Psoas muscle (tissue), 7 donors: ENCODE measurements at regions not wholly inside any gene's neighbourhood (a gene's known extent, or its start where the extent isn't known, plus 50 kb on each side); places are given as distances from the start of the nearest gene placed in this dataset.
"Not testable (repeated sequence)": the region's sequence is repeated elsewhere in the genome, so short reads cannot be mapped to it uniquely, and the experiment has no call there.

Experiments used
- ATAC-seq, 4 donors: fragments of 200-7000 bp; cut with Tn5 transposase; one replicate each; pipeline ENCODE4 v1.9.1; 2020; ENCODE audit warnings: moderate library complexity in 3 of 4, mild to moderate bottlenecking in 2 of 4
- DNase-seq, 2 donors: peaks; one replicate each; pipeline ENCODE4 v3.0.0-alpha.2; 2020
- H3K27ac ChIP-seq: fragments of 200-600 bp; one replicate; pipeline ENCODE4 v1.8.0; 2022
- H3K27me3 ChIP-seq, 3 donors: fragments of 200-600 bp in 1 of 3; one replicate each; pipeline versions ENCODE4 v1.6.1 to v1.8.0; 2013 to 2022; ENCODE audit warnings: low read length in 2 of 3, mild to moderate bottlenecking in 2 of 3, moderate library complexity in 1 of 3; ENCODE audit not compliant: insufficient read depth in 3 of 3
- H3K36me3 ChIP-seq, 2 donors: fragments of 200-600 bp in 1 of 2; one replicate each; pipeline versions ENCODE4 v1.6.1 to v1.8.0; 2013 to 2022; ENCODE audit warnings: low read depth in 1 of 2, mild to moderate bottlenecking in 1 of 2, moderate library complexity in 1 of 2; ENCODE audit not compliant: insufficient read depth in 1 of 2
- H3K4me1 ChIP-seq: fragments of 200-600 bp; one replicate; pipeline ENCODE4 v1.8.0; 2022
- H3K4me3 ChIP-seq: fragments of 200-600 bp; one replicate; pipeline ENCODE4 v1.8.0; 2022; ENCODE audit warnings: mild to moderate bottlenecking
- H3K9me3 ChIP-seq: fragments of 200-600 bp; one replicate; pipeline ENCODE4 v1.8.0; 2022
- CTCF ChIP-seq: fragments of 200-600 bp; IDR thresholded peaks from one replicate; pipeline ENCODE4 v1.8.0; 2022; ENCODE audit warnings: antibody characterized with exemption
- WGBS, 3 donors: extraction: QIAGEN DNeasy Blood & Tissue Kit; methylation state at CpG; one replicate each; pipeline versions ENCODE4 v1.1.6 to v1.1.7; 2013; 5-methylcytosine and 5-hydroxymethylcytosine counted together
- intact Hi-C, 2 donors: fragments of 100-400 bp; cut with DNase I; formaldehyde crosslinking; loops; one replicate each; pipeline versions ENCODE4 v1.11.0 to v1.14.2; 2022
- donor health status: healthy with polysubstance abuse.
- donor health status: DM: no; HTN: no; CAD: no; lungs with moderate emphysema.
- donor health status: Bipolar disorder and iron deficiency.
- donor health status: healthy.
- donor health status: DM: yes; HTN: yes; CAD: no.
- donor health status: DM: no; HTN: no; CAD: no.
- donor health status: DM: yes; HTN: yes; CAD: no.

GRCh38 chr3:39644176-39644575 is 165.2 kb upstream of the MYRIP start:
- Histone ChIP-seq H3K36me3 (no peaks in the 10 kb centered on the region), H3K27me3 (no peaks in the 10 kb centered on the region), H3K9me3 (no peaks in the 10 kb centered on the region), H3K4me1 (no peaks in the 10 kb centered on the region), H3K4me3 (no peak overlapping the region), H3K27ac (no peak overlapping the region)
- intact Hi-C loops, result no loop called here
- no peak for TF ChIP-seq CTCF
- 68 to 74% (median 69%) methylated on average over 4 of the region's 4 CpGs for WGBS, 3 donors
- no peak for DNase-seq
- no peak for ATAC-seq

- ATAC-seq, intact Hi-C loops, H3K36me3 ChIP-seq, H3K4me1 ChIP-seq, H3K27ac ChIP-seq, H3K27me3 ChIP-seq, H3K4me3 ChIP-seq, DNase-seq, H3K9me3 ChIP-seq: not testable (repeated sequence)
- 91 to 97% (median 93%) methylated on average over 17 to 19 of the region's 19 CpGs for WGBS, 3 donors
Observed at GRCh38 chr3:39651256-39651655, 158.2 kb upstream of the MYRIP start.

GRCh38 chr3:39651993-39652739 is 157.2 kb upstream of the MYRIP start:
- intact Hi-C loops, result no loop called here
- no peak for TF ChIP-seq CTCF
- Histone ChIP-seq H3K4me1 (no peaks in the 10 kb centered on the region), H3K4me3 (no peak overlapping the region), H3K36me3 (no peaks in the 10 kb centered on the region), H3K27me3 (no peaks in the 10 kb centered on the region), H3K9me3 (no peaks in the 10 kb centered on the region), H3K27ac (no peak overlapping the region)
- no peak for ATAC-seq
- no peak for DNase-seq
- WGBS, 3 donors, result 87 to 89% (median 89%) methylated on average over 4 of the region's 4 CpGs

- H3K4me3 ChIP-seq, H3K9me3 ChIP-seq, DNase-seq, intact Hi-C loops, ATAC-seq, H3K4me1 ChIP-seq, H3K27me3 ChIP-seq, H3K27ac ChIP-seq, H3K36me3 ChIP-seq: not testable (repeated sequence)
- WGBS, 3 donors, result 90 to 94% (median 92%) methylated on average over 22 to 26 of the region's 26 CpGs
Observed at GRCh38 chr3:39655718-39656117, 153.7 kb upstream of the MYRIP start.

- no peak overlapping the region for H3K27ac ChIP-seq
- H3K9me3 ChIP-seq, result no peaks in the 10 kb centered on the region
- no peaks in the 10 kb centered on the region for H3K4me1 ChIP-seq
- ATAC-seq (no peak), DNase-seq (no peak)
- H3K4me3 ChIP-seq, result no peak overlapping the region
- TF ChIP-seq CTCF, result no peak
- intact Hi-C loops, result no loop called here
- H3K27me3 ChIP-seq, result no peaks in the 10 kb centered on the region
- no peaks in the 10 kb centered on the region for H3K36me3 ChIP-seq
Observed at GRCh38 chr3:39657075-39657474, 152.3 kb upstream of the MYRIP start.

- intact Hi-C loops, result no loop called here
- 79 to 87% (median 84%) methylated on average over 1 of the region's 1 CpG for WGBS, 3 donors
- no peaks in the 10 kb centered on the region for H3K27me3 ChIP-seq
Observed at GRCh38 chr3:39657775-39658174, 151.6 kb upstream of the MYRIP start.

More at GRCh38 chr3:39657775-39658174, 151.6 kb upstream of the MYRIP start:
- Histone ChIP-seq H3K9me3 (no peaks in the 10 kb centered on the region), H3K4me3 (no peak overlapping the region), H3K27ac (no peak overlapping the region), H3K4me1 (no peaks in the 10 kb centered on the region), H3K36me3 (no peaks in the 10 kb centered on the region)
- ATAC-seq (no peak), DNase-seq (no peak)
- no peak for TF ChIP-seq CTCF
